Stimulated activated effector memory CD8-positive, alpha-beta T cell treated with anti-CD3 and anti-CD28 coated beads, Interleukin-12 subunit alpha, Interleukin-12 subunit beta, amount 100 ng/mL, for 72 hours (primary cell): ENCODE measurements at regions not wholly inside any gene's neighbourhood (a gene's known extent, or its start where the extent isn't known, plus 50 kb on each side); places are given as distances from the start of the nearest gene placed in this dataset.
"Not testable (repeated sequence)": the region's sequence is repeated elsewhere in the genome, so short reads cannot be mapped to it uniquely, and the experiment has no call there.

Experiments used
- ATAC-seq: fragments of 150-1000 bp; cut with Tn5 transposase; 2 replicates; pipeline ENCODE4 v1.10.0; 2021
- DNase-seq, 2 donors: peaks; one replicate each; pipeline ENCODE4 v3.0.0; 2021 to 2022; ENCODE audit warnings: low spot score in 2 of 2
- H3K27ac Mint-ChIP-seq: one replicate; pipeline ENCODE4 v1.8.0; 2022; ENCODE audit warnings: mild to moderate bottlenecking, mixed read lengths
- H3K36me3 Mint-ChIP-seq: one replicate; pipeline ENCODE4 v1.8.0; 2022; ENCODE audit warnings: mild to moderate bottlenecking, mixed read lengths
- H3K4me1 Mint-ChIP-seq: one replicate; pipeline ENCODE4 v1.8.0; 2022; ENCODE audit warnings: mixed read lengths
- H3K4me3 Mint-ChIP-seq: one replicate; pipeline ENCODE4 v1.8.0; 2022; ENCODE audit warnings: mild to moderate bottlenecking, mixed read lengths
- H3K9me3 Mint-ChIP-seq: one replicate; pipeline ENCODE4 v1.8.0; 2022; ENCODE audit warnings: mixed read lengths

DNA sequence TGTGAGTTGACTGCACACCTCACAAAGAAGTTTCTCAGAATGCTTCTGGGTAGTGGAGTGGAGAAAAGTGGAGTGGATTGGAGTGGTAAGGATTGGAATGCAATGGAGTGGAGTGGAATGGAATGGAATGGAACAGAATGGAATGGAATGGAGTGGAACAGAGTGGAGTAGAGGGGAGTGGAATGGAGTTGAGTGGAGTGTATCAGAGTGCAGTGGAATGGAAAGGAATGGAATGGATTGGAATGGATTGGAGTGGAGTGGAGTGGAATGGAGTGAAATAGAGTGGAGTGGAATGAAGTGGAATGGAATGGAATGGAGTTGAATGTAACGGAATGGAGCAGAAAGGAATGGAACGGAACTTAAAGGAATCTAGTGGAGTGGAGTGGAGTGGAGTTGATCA lies 5194.2 kb upstream of the TPTE start:
- H3K9me3 Mint-ChIP-seq = peaks cover 17% of the 10 kb centered on the region
- ATAC-seq = peak; percentile 47
- H3K4me1 Mint-ChIP-seq, H3K36me3 Mint-ChIP-seq, H3K27ac Mint-ChIP-seq, DNase-seq, H3K4me3 Mint-ChIP-seq: not testable (repeated sequence)

DNA sequence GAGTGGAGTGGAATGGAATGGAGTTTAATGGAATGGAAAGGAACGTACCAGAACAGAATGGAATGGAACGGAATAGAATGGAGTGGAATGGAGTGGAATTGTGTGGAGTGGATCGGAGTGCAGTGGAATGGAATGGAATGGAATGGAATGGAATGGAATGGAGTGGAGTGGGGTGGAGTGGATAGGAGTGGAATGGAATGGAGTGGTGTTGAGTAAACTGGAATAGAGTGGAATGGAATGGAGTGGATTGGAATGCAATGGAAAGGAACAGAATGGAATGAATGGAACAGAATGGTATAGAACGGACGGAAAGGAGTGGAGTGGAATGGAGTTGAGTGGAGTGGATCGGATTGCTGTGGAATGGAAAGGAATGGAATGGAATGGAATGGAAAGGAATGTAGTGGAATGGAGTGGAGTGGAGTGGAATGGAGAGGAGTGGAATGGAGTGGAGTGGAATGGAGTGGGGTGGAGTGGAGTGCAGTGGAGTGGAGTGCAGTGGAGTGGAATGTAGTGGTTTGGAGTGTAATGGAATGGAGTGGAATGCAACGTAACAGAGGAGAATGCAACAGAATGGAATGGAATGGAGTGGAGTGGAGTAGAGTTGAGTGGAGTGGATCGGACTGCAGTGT lies 5192.0 kb upstream of the TPTE start:
- DNase-seq, H3K27ac Mint-ChIP-seq, H3K36me3 Mint-ChIP-seq, ATAC-seq, H3K4me3 Mint-ChIP-seq, H3K4me1 Mint-ChIP-seq: not testable (repeated sequence)
- peaks cover 17% of the 10 kb centered on the region for H3K9me3 Mint-ChIP-seq

DNA sequence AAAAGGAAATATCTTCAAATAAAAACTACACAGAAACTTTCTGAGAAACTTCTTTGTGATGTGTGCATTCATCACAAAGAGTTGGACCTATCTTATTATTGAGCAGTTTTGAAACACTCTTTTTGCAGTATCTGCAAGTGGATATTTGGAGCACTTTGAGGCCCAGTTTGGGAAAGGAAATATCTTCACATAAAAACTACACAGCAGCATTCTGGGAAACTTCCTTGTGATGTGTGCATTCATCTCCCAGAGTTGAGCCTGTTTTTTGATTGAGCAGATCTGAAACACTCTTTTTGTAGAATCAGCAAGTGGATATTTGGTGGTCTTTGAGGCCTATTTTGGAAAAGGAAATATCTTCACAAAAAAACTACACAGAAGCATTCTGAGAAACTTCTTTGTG lies 5163.5 kb upstream of the TPTE start:
- H3K9me3 Mint-ChIP-seq, H3K4me1 Mint-ChIP-seq, DNase-seq, H3K36me3 Mint-ChIP-seq, H3K4me3 Mint-ChIP-seq, H3K27ac Mint-ChIP-seq, ATAC-seq: not testable (repeated sequence)
